Subcutaneous abdominal adipose tissue (tissue), 5 donors: ENCODE measurements at regions not wholly inside any gene's neighbourhood (a gene's known extent, or its start where the extent isn't known, plus 50 kb on each side); places are given as distances from the start of the nearest gene placed in this dataset.

Experiments
- H3K27ac ChIP-seq: one replicate; pipeline ENCODE4 v1.7.0; 2013; ENCODE audit warnings: low read depth, mild to moderate bottlenecking, inconsistent platforms, low read length, moderate library complexity
- H3K27me3 ChIP-seq, 5 donors: one replicate each; pipeline ENCODE4 v1.7.0; 2013; ENCODE audit warnings: low read length in 5 of 5, inconsistent platforms in 1 of 5; ENCODE audit not compliant: control insufficient read depth in 5 of 5, insufficient read depth in 4 of 5
- H3K36me3 ChIP-seq, 5 donors: one replicate each; pipeline ENCODE4 v1.7.0; 2013; ENCODE audit warnings: low read length in 5 of 5; ENCODE audit not compliant: control insufficient read depth in 5 of 5, insufficient read depth in 5 of 5
- H3K4me1 ChIP-seq, 5 donors: one replicate each; pipeline ENCODE4 v1.7.0; 2013; ENCODE audit warnings: low read length in 5 of 5, mild to moderate bottlenecking in 3 of 5, moderate library complexity in 1 of 5; ENCODE audit not compliant: control insufficient read depth in 5 of 5, insufficient read depth in 5 of 5
- H3K4me3 ChIP-seq, 5 donors: one replicate each; pipeline ENCODE4 v1.7.0; 2013; ENCODE audit warnings: low read length in 5 of 5, low read depth in 1 of 5
- H3K9ac ChIP-seq, 5 donors: one replicate each; pipeline ENCODE4 v1.7.0; 2013; ENCODE audit warnings: low read length in 5 of 5, mild to moderate bottlenecking in 4 of 5, moderate library complexity in 3 of 5
- H3K9me3 ChIP-seq, 5 donors: one replicate each; pipeline ENCODE4 v1.7.0; 2013; ENCODE audit warnings: low read length in 5 of 5; ENCODE audit not compliant: control insufficient read depth in 5 of 5
- donor health status: healthy.
- donor health status: healthy.
- donor health status: healthy.
- donor health status: healthy.
- donor health status: healthy.

DNA sequence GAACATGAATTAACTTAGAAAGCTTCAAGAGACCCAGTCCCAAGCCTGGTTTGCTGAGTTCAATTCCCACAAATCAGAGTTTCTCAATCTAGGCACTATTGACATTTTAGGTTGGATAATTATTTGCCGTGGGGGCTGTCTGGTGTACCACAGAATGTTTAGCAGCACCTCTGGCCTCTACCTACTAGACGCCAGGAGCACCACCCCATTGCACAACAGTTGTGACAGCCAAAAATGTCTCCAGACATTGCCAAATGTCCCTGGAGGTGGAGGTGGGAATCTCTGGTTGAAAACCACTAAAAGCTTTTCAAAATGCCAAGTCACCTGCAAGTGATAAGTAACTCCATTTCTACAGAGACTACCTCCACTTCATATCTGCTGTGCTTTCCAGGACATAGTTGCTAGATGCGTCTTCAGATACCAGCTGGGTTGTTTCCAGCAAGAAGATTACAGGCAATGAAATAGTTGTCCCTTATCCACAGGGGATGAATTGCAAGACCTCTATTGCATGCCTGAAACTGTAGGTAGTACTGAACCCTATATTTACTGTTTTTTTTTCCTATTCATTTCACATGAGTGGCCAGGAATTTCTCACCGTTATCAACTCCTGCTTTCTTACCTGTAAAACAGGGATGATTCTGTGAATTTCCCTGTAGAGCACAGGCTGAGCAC lies 554.3 kb downstream of the ZEB2 start:
- Histone ChIP-seq H3K9me3 (no peaks in the 10 kb centered on the region), H3K9ac (no peak overlapping the region), H3K4me3 (no peak overlapping the region), H3K4me1 (no peaks in the 10 kb centered on the region), H3K27me3 (no peaks in the 10 kb centered on the region), H3K36me3 (peaks cover 0 to 2% (median 0%) of the 10 kb centered on the region in 5 donors), H3K27ac (no peak overlapping the region)

DNA sequence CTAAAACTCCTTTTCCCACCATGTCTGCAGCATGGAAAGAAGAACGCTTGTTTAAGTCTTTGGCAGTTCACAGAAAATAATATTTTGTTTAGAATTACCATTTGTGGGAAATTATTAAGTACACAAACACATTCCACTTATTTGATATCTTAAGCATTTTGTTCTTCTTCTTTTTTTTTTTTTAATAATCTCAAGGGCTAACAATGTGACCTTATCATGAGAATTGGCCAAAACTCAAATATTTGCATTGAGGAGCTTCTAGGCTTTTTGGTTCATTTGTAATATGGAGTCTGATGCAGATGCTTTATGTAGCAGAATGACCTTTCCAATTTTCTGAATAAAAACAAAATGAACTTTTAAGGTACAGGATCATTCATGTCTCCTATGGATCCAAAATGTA lies 555.0 kb downstream of the ZEB2 start:
- peaks cover 0 to 2% (median 0%) of the 10 kb centered on the region in 5 donors for H3K36me3 ChIP-seq
- no peak overlapping the region for H3K4me3 ChIP-seq
- H3K27me3 ChIP-seq = no peaks in the 10 kb centered on the region
- H3K27ac ChIP-seq = no peak overlapping the region
- H3K9ac ChIP-seq = no peak overlapping the region
- no peaks in the 10 kb centered on the region for H3K4me1 ChIP-seq
- no peaks in the 10 kb centered on the region for H3K9me3 ChIP-seq

DNA sequence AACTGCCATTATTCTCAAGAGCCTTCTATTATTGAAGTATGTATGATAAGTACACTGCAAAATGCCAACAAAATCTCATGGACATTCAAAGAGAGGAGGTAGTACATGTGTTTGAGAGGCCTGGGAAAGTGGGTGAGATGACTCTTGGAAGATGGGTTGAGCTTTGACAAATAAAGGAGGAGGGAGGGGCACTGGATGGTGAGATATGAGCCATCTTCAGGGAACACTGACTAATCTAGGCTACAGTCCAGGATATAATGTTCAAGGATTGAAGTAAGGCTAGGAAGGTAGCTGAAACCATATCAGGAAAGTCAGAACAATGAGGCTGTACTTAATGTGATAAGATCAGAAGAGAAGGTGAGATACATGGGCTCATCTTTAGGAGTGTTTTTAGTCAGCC lies 559.7 kb downstream of the ZEB2 start:
- H3K9me3 ChIP-seq = no peaks in the 10 kb centered on the region
- no peaks in the 10 kb centered on the region for H3K27me3 ChIP-seq
- H3K4me3 ChIP-seq = no peak overlapping the region
- peaks cover 0 to 2% (median 0%) of the 10 kb centered on the region in 5 donors for H3K4me1 ChIP-seq
- H3K9ac ChIP-seq = no peak overlapping the region
- H3K36me3 ChIP-seq = no peaks in the 10 kb centered on the region
- no peak overlapping the region for H3K27ac ChIP-seq

DNA sequence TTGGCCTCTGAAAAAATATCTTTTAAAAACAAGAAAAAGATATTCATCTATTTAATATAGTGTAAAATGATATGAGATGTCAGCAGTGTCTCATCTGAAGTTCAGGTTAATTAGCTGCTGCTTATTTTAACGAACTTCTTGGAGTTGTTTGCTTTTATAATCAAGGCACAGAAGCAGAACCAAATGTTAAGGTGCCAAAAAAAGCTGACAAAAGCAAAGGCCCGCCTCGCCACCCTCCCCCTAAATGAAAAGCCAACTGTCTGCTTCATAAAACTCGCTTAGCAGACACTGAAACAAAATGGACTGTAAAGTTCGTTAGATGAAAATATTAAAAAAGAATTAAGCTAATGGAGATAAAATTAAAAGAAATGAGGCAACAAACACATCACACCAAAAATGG lies 562.6 kb downstream of the ZEB2 start:
- Histone ChIP-seq H3K4me3 (no peak overlapping the region), H3K36me3 (no peaks in the 10 kb centered on the region), H3K27me3 (no peaks in the 10 kb centered on the region)

DNA sequence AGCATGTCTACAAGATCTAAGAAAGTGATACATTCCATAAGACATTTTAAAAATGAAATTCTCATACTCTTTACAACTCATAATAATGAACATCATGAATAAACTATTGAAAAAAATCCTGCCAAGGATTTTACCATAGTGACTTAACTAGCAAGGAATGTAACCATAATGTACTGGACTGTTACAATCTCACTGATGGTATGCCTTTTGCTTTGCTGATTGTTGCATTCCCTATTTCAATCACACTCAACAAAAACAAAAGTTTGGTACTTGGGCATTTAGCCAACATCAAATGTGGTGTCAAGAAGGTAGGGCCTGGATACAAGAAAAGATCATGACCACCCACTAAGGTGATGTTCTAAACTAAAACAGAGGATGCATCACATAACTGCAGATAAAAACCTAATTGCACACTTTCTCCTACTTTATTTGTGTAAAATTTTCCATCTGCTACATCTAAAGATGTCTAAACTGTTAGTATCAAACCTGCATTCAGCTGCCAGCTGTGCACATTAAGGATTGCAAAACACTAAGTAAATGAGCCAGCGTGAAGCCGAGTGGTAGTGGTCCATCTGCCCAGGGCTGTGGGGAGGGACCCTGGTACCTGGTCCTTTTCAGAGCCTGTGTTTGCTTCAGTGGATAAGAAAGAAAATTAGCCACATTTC lies 564.4 kb downstream of the ZEB2 start:
- Histone ChIP-seq H3K9ac (no peak overlapping the region), H3K4me1 (peaks cover 0 to 8% (median 0%) of the 10 kb centered on the region in 5 donors), H3K4me3 (no peak overlapping the region), H3K27ac (no peak overlapping the region), H3K9me3 (no peaks in the 10 kb centered on the region), H3K27me3 (no peaks in the 10 kb centered on the region), H3K36me3 (no peaks in the 10 kb centered on the region)

More for the DNA sequence above, 562.6 kb downstream of the ZEB2 start:
- Histone ChIP-seq H3K4me1 (peaks cover 0 to 8% (median 0%) of the 10 kb centered on the region in 5 donors), H3K9me3 (no peaks in the 10 kb centered on the region), H3K27ac (no peak overlapping the region), H3K9ac (no peak overlapping the region)

DNA sequence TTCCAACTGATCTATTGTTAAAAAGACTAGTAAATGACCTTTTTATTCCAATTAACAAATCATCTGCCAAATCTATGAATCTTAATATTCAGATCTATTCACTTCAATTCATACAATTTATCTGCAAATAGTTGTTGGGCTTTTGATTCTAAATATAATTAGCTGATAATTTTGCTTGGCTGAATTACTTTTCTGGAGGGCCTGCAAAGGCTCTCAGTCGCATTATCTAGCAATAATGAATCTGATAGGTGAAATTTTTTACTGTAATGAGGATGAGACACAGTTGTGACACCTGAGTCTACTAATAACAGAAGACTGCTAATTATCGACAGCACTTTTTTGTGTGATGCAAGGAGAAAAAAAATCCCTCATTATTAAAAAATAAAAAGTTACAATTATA lies 565.1 kb downstream of the ZEB2 start:
- Histone ChIP-seq H3K4me1 (peaks cover 0 to 9% (median 0%) of the 10 kb centered on the region in 5 donors), H3K27me3 (no peaks in the 10 kb centered on the region), H3K9me3 (no peaks in the 10 kb centered on the region), H3K9ac (no peak overlapping the region), H3K4me3 (no peak overlapping the region), H3K36me3 (no peaks in the 10 kb centered on the region), H3K27ac (no peak overlapping the region)

DNA sequence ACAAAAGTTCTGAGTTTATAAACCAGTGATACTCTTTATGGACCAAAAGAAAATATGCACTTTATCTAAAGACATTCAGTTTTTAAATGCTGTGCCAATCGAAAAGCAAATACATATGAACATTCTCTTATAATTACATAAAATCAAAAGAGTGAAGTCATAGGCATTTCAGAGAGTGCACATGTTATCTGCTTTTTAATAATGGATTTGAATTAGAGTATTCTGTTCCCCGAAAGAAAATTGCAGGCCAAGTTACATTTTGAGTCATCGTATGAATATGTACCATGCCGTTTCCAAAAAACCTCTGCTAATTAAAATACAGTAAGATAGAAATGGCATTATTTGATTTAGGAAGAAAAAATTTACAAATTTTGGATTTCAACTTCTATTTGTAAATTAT lies 565.7 kb downstream of the ZEB2 start:
- no peak overlapping the region for H3K27ac ChIP-seq
- no peaks in the 10 kb centered on the region for H3K27me3 ChIP-seq
- H3K4me3 ChIP-seq = no peak overlapping the region
- H3K4me1 ChIP-seq = peaks cover 0 to 13% (median 0%) of the 10 kb centered on the region in 5 donors
- no peaks in the 10 kb centered on the region for H3K36me3 ChIP-seq
- H3K9me3 ChIP-seq = no peaks in the 10 kb centered on the region
- H3K9ac ChIP-seq = no peak overlapping the region

DNA sequence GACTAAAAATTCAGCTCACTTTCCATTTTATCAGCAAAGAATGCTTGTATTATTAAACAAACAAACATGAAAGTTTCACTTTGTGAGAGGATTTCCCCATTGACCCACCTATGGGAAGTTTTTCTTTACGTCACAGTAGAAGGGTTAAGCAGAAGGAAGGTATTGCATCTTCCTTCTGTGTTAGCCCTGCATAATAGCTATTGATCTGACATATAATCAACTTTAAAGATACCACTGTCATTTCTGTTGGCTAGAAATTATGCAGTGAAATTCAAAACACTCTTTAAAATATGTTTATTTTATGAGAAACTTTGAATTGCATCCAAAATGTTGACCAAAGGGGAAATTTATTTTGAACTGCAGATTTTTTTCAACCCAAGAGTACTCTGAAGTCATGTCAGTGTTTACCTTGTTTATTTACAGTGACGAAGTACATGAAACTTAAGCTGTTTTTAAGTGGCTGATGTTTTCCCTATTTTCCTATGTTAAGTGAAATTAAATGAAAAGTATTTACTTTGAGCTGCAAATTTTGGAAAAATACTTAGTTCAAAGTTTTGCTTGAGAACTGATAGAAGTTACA lies 566.4 kb downstream of the ZEB2 start:
- H3K27me3 ChIP-seq = no peaks in the 10 kb centered on the region
- H3K27ac ChIP-seq = no peak overlapping the region
- peaks cover 0 to 13% (median 0%) of the 10 kb centered on the region in 5 donors for H3K4me1 ChIP-seq
- H3K9me3 ChIP-seq = no peaks in the 10 kb centered on the region
- no peaks in the 10 kb centered on the region for H3K36me3 ChIP-seq
- H3K4me3 ChIP-seq = no peak overlapping the region
- no peak overlapping the region for H3K9ac ChIP-seq

DNA sequence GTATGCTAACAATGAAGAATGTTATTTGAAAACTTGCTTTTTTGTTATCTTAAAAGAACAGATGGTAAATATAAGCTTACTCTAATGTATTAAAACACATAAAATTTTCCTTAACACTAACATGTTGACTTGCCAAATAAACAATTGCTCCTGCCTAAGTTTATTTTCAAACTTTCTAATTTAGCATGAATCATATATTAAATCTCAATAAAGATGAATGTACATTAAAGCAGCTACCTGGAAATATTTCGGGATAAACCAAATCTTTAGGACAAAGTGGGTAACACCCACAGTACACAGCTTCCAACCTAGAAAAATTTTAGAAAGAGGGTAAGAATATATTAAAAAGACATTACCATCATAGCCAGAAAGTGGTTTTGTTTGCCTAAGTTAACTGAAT lies 567.4 kb downstream of the ZEB2 start:
- no peak overlapping the region for H3K27ac ChIP-seq

DNA sequence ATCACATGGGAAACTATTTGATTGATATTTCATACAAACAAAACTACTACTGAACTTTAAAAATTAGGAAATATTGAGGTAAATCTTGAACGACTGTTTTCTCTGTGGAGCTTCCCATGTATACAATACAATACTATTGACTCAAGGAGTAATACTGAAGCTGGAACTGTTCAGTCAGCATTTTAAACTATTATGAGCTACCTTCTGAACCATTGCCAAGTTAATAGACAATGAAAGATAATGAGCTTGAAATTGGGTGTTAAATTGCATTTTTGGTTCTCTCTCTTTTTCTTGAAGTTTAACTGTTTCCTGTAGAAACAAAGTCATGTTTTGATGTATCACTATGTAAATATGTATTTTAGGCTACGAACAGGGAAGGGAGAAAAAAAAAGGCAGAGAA lies 569.2 kb downstream of the ZEB2 start:
- H3K27ac ChIP-seq = no peak overlapping the region

More for the DNA sequence above, 567.4 kb downstream of the ZEB2 start:
- Histone ChIP-seq H3K36me3 (no peaks in the 10 kb centered on the region), H3K4me3 (no peak overlapping the region), H3K9me3 (no peaks in the 10 kb centered on the region), H3K4me1 (peaks cover 0 to 13% (median 0%) of the 10 kb centered on the region in 5 donors), H3K9ac (no peak overlapping the region), H3K27me3 (no peaks in the 10 kb centered on the region)

More for the DNA sequence above, 569.2 kb downstream of the ZEB2 start:
- Histone ChIP-seq H3K9me3 (no peaks in the 10 kb centered on the region), H3K4me1 (peaks cover 0 to 13% (median 0%) of the 10 kb centered on the region in 5 donors), H3K4me3 (no peak overlapping the region), H3K9ac (no peak overlapping the region), H3K27me3 (no peaks in the 10 kb centered on the region), H3K36me3 (peaks cover 3 to 8% (median 6%) of the 10 kb centered on the region in 5 donors)
